MM.1S (cell line): ENCODE measurements at regions not wholly inside any gene's neighbourhood (a gene's known extent, or its start where the extent isn't known, plus 50 kb on each side); places are given as distances from the start of the nearest gene placed in this dataset.

Experiments used
- CTCF ChIP-seq: fragments of 300-600 bp; sonication (generic); IDR thresholded peaks from 2 replicates; pipeline ENCODE4 v1.5.1; 2016; ENCODE audit warnings: antibody characterized with exemption, low read length, mixed read lengths
- EZH2phosphoT487 ChIP-seq: fragments of 300-600 bp; sonication (generic); IDR thresholded peaks from 2 replicates; pipeline ENCODE4 v1.6.1; 2018; ENCODE audit warnings: antibody characterized with exemption, low read length

- TF ChIP-seq CTCF = no peak
- TF ChIP-seq EZH2phosphoT487 = no peak
Measured at GRCh38 chr9:7636309-7636708, 163.3 kb downstream of the DMAC1 start.
